GM18909 (cell line): ENCODE measurements at regions not wholly inside any gene's neighbourhood (a gene's known extent, or its start where the extent isn't known, plus 50 kb on each side); places are given as distances from the start of the nearest gene placed in this dataset.
"Not testable (repeated sequence)": the region's sequence is repeated elsewhere in the genome, so short reads cannot be mapped to it uniquely, and the experiment has no call there.

Experiments
- ATAC-seq: cut with Tn5 transposase; IDR thresholded peaks from one replicate; pipeline ENCODE4 v1.9.1; 2021; ENCODE audit warnings: mild to moderate bottlenecking; ENCODE audit not compliant: unreplicated experiment, poor library complexity

GRCh38 chr3:181289306-181289705 lies 299.8 kb upstream of the DNAJC19 start:
- no peak for ATAC-seq

GRCh38 chr3:181288145-181288544 lies 298.6 kb upstream of the DNAJC19 start:
- ATAC-seq = no peak

GRCh38 chr3:181279239-181279565 lies 289.7 kb upstream of the DNAJC19 start:
- ATAC-seq = no peak

GRCh38 chr3:181278468-181279238 lies 289.1 kb upstream of the DNAJC19 start:
- no peak for ATAC-seq

GRCh38 chr3:181276358-181276896 lies 286.9 kb upstream of the DNAJC19 start:
- no peak for ATAC-seq

GRCh38 chr3:181274025-181274424 lies 284.5 kb upstream of the DNAJC19 start:
- no peak for ATAC-seq

- no peak for ATAC-seq
Observed at GRCh38 chr3:181267312-181267711, 277.8 kb upstream of the DNAJC19 start.

GRCh38 chr3:181265750-181266333 lies 276.3 kb upstream of the DNAJC19 start:
- ATAC-seq = peak; percentile 95

- no peak for ATAC-seq
Observed at GRCh38 chr3:181264486-181264885, 274.9 kb upstream of the DNAJC19 start.

GRCh38 chr3:181253796-181254195 lies 264.3 kb upstream of the DNAJC19 start:
- no peak for ATAC-seq

GRCh38 chr3:181252631-181253030 lies 263.1 kb upstream of the DNAJC19 start:
- no peak for ATAC-seq

GRCh38 chr3:181250714-181251113 lies 261.2 kb upstream of the DNAJC19 start:
- ATAC-seq = no peak

- no peak for ATAC-seq
Observed at GRCh38 chr3:181239441-181239840, 249.9 kb upstream of the DNAJC19 start.

- no peak for ATAC-seq
Observed at GRCh38 chr3:181230258-181230657, 240.7 kb upstream of the DNAJC19 start.

GRCh38 chr3:181213347-181213746 lies 223.8 kb upstream of the DNAJC19 start:
- no peak for ATAC-seq

- ATAC-seq = no peak
Observed at GRCh38 chr3:181212271-181212670, 222.7 kb upstream of the DNAJC19 start.

- no peak for ATAC-seq
Observed at GRCh38 chr3:181210275-181210674, 220.7 kb upstream of the DNAJC19 start.

GRCh38 chr3:181189556-181189955 lies 200.0 kb upstream of the DNAJC19 start:
- ATAC-seq = no peak

- no peak for ATAC-seq
Observed at GRCh38 chr3:181183764-181184163, 194.2 kb upstream of the DNAJC19 start.

- not testable (repeated sequence) for ATAC-seq
Observed at GRCh38 chr3:181183057-181183456, 193.5 kb upstream of the DNAJC19 start.

- no peak for ATAC-seq
Observed at GRCh38 chr3:181178991-181179390, 189.5 kb upstream of the DNAJC19 start.

GRCh38 chr3:181176601-181177000 lies 187.1 kb upstream of the DNAJC19 start:
- ATAC-seq = peak; percentile 62
